ENCODE measurements at regions not wholly inside any gene's neighbourhood (a gene's known extent, or its start where the extent isn't known, plus 50 kb on each side); places are given as distances from the start of the nearest gene placed in this dataset.

- TF ChIP-seq CTCF (tag by site-specific recombination; IDR thresholded peaks at IDR 0.05) (no peak), GLI4 (tag by site-specific recombination; IDR thresholded peaks at IDR 0.05) (no peak), ZNF670 (tag by site-specific recombination; IDR thresholded peaks at IDR 0.05; ENCODE audit: low read depth) (no peak), ZNF350 (tag by site-specific recombination; IDR thresholded peaks at IDR 0.05) (no peak)
Measured at GRCh38 chr21:35943752-35944151, 116.6 kb downstream of the SETD4 start.

Measured in HEK293 (cell line).